ENCODE measurements at regions not wholly inside any gene's neighbourhood (a gene's known extent, or its start where the extent isn't known, plus 50 kb on each side); places are given as distances from the start of the nearest gene placed in this dataset.

GRCh38 chr9:86636519-86636918 lies 282.3 kb upstream of the TUT7 start:
- in situ Hi-C loops (cut with MboI; ENCODE audit: low sequenced_read_pairs, unreplicated experiment): loop anchor here (25.0 kb wide), 1 partner anchor 676 kb away; no protein-coding TSS in a partner anchor
- DNase-seq (ENCODE audit: low spot score): no peak
- TF ChIP-seq, protein P1, sequence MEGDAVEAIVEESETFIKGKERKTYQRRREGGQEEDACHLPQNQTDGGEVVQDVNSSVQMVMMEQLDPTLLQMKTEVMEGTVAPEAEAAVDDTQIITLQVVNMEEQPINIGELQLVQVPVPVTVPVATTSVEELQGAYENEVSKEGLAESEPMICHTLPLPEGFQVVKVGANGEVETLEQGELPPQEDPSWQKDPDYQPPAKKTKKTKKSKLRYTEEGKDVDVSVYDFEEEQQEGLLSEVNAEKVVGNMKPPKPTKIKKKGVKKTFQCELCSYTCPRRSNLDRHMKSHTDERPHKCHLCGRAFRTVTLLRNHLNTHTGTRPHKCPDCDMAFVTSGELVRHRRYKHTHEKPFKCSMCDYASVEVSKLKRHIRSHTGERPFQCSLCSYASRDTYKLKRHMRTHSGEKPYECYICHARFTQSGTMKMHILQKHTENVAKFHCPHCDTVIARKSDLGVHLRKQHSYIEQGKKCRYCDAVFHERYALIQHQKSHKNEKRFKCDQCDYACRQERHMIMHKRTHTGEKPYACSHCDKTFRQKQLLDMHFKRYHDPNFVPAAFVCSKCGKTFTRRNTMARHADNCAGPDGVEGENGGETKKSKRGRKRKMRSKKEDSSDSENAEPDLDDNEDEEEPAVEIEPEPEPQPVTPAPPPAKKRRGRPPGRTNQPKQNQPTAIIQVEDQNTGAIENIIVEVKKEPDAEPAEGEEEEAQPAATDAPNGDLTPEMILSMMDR (IDR thresholded peaks at IDR 0.05; ENCODE audit: borderline replicate concordance, control extremely low read depth, extremely low read depth, insufficient read depth, missing control alignments): no peak

GRCh38 chr9:86636038-86636437 lies 281.8 kb upstream of the TUT7 start:
- TF ChIP-seq, protein P1 (IDR thresholded peaks at IDR 0.05; ENCODE audit: borderline replicate concordance, control extremely low read depth, extremely low read depth, insufficient read depth, missing control alignments): no peak
- DNase-seq (ENCODE audit: low spot score): no peak
- in situ Hi-C loops (cut with MboI; ENCODE audit: low sequenced_read_pairs, unreplicated experiment): loop anchor here (25.0 kb wide), 1 partner anchor 676 kb away; no protein-coding TSS in a partner anchor

GRCh38 chr9:86634501-86634900 lies 280.3 kb upstream of the TUT7 start:
- no peak for DNase-seq (ENCODE audit: low spot score)
- TF ChIP-seq, protein P1 (IDR thresholded peaks at IDR 0.05; ENCODE audit: borderline replicate concordance, control extremely low read depth, extremely low read depth, insufficient read depth, missing control alignments): no peak
- in situ Hi-C loops (cut with MboI; ENCODE audit: low sequenced_read_pairs, unreplicated experiment): loop anchor here (25.0 kb wide), 1 partner anchor 678 kb away; no protein-coding TSS in a partner anchor

GRCh38 chr9:86633945-86634344 lies 279.7 kb upstream of the TUT7 start:
- TF ChIP-seq, protein P1 (IDR thresholded peaks at IDR 0.05; ENCODE audit: borderline replicate concordance, control extremely low read depth, extremely low read depth, insufficient read depth, missing control alignments): no peak
- in situ Hi-C loops (cut with MboI; ENCODE audit: low sequenced_read_pairs, unreplicated experiment): loop anchor here (25.0 kb wide), 1 partner anchor 678 kb away; no protein-coding TSS in a partner anchor
- DNase-seq (ENCODE audit: low spot score): no peak

DNA sequence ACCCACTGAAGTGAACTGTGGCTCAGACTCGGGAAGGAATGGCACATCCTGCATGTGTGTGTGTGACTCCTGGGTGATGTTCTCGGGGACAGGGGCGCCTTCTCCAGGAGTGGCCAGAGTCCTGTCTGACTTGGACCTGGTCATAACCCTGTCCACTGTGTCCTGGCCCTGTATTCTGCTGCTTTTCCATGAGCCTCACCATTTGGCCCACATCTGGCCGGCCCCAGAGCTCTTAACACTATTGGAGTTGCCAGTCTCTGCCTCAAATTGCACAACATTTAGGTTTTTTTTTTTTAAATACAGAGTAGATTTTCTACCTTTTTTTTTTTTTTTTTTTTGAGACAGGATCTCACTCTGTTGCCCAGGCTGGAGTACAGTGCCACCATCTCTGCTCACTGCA lies 278.3 kb upstream of the TUT7 start:
- TF ChIP-seq, protein P1 (IDR thresholded peaks at IDR 0.05; ENCODE audit: borderline replicate concordance, control extremely low read depth, extremely low read depth, insufficient read depth, missing control alignments): no peak
- no peak for DNase-seq (ENCODE audit: low spot score)
- in situ Hi-C loops (cut with MboI; ENCODE audit: low sequenced_read_pairs, unreplicated experiment): loop anchor here (25.0 kb wide), 1 partner anchor 680 kb away; no protein-coding TSS in a partner anchor

- in situ Hi-C loops (cut with MboI; ENCODE audit: low sequenced_read_pairs, unreplicated experiment): loop anchor here (25.0 kb wide), 1 partner anchor 683 kb away; no protein-coding TSS in a partner anchor
- no peak for DNase-seq (ENCODE audit: low spot score)
- TF ChIP-seq, protein P1 (IDR thresholded peaks at IDR 0.05; ENCODE audit: borderline replicate concordance, control extremely low read depth, extremely low read depth, insufficient read depth, missing control alignments): no peak
These were observed 275.3 kb upstream of the TUT7 start for GRCh38 chr9:86629530-86629929.

All from GM13976 (cell line).